ENCODE measurements at regions not wholly inside any gene's neighbourhood (a gene's known extent, or its start where the extent isn't known, plus 50 kb on each side); places are given as distances from the start of the nearest gene placed in this dataset.

DNA sequence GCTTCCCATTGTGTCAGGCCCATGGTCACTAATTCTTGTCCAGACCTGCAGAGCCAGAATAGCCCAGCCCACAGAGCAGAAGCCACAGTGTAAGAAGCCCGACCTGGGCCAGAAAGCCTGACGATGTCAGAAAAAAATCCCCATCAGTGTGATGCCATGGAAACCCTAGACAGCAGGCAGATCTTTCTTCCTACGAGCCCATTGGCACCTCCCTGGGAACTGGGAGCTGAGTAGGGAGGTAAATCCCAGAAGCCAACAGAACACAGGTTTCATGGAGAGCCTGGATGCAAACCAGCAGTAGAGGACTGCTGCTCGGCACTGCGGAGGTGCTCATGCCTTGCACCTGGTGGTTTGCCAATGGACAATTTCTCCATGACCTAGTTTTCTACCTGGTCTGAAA is 82.2 kb upstream of the SLC22A16 start:
- Mint-ChIP-seq H3K9me3 (no peaks in the 10 kb centered on the region), H3K27ac (no peak overlapping the region), H3K4me1 (peaks cover 37% of the 10 kb centered on the region), H3K27me3 (no peaks in the 10 kb centered on the region), H3K36me3 (ENCODE audit: low read depth) (no peaks in the 10 kb centered on the region), H3K4me3 (no peak overlapping the region)
- DNase-seq: no peak
- CTCF ChIA-PET: interaction anchor here (1.3 kb wide), 1 partner anchor 30 kb away, joined by 3 read pairs; no protein-coding TSS in a partner anchor
- POLR2A ChIA-PET: interaction anchor here (1.2 kb wide), 1 partner anchor 14 kb away, joined by 3 read pairs; no protein-coding TSS in a partner anchor

DNA sequence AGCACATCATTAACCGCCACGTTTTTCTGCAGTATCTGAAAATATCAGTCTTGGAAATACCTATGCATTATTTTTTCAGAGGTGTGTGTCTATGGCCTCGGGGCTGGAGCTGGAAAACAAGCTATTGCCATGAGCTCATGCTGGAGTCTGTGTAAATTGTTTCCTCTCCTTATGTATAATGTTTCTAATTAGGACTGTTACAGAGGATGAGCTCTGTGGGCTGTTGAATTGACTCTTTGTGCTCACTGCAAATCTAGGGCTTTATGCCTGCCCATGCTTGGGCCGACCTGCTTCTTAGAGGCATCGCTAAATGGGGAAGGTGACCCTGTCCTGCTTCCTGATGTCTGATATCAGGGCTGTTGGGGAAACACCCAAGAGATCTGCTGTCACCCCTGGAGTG is 80.8 kb upstream of the SLC22A16 start:
- Mint-ChIP-seq H3K4me3 (no peak overlapping the region), H3K4me1 (peaks cover 36% of the 10 kb centered on the region), H3K9me3 (no peaks in the 10 kb centered on the region), H3K27me3 (no peaks in the 10 kb centered on the region), H3K27ac (no peak overlapping the region), H3K36me3 (ENCODE audit: low read depth) (no peaks in the 10 kb centered on the region)
- no peak for DNase-seq
- ChIA-PET CTCF (no interaction called here), POLR2A (no interaction called here)

DNA sequence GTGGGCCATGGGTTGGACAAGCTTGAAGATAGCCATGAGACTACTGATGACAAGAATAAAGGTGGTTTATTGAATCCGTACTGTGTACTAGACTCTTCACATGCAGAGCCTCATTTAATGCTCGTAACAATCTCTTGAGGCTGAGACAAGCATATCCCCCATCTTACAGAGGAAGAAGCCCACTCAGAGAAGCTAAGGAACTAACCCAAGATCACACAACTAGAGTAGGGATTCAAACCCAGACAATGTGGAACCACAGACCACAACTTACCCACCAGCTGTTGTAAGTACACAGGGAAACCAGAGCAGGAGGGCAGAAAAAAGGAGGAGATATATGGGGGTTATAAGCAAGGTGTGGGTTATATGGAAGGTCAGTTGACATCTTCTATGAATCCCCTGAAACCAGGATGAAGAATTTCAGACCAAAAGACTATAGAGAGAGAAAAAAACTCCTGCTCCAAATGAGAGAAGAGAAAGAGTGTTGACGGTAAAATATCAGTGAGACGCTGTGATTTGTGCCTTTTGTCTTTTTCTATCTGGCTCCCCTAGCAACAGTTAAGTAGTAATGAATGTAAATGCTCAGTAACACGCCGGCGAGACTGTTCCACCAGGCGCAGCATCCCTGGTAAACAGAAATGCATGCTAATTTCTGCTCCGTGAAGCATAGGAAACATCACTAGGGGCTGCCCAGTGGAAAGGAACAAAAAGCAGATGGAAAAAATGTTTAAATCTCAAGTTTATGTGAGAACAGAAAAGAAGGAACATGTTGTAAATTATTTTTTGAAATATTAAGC is 80.1 kb upstream of the SLC22A16 start:
- Mint-ChIP-seq H3K27me3 (peaks cover under 1% of the 10 kb centered on the region), H3K27ac (no peak overlapping the region), H3K36me3 (ENCODE audit: low read depth) (no peaks in the 10 kb centered on the region), H3K4me1 (peaks cover 29% of the 10 kb centered on the region), H3K4me3 (no peak overlapping the region), H3K9me3 (peaks cover 3% of the 10 kb centered on the region)
- POLR2A ChIA-PET: no interaction called here
- CTCF ChIA-PET: no interaction called here
- no peak for DNase-seq

DNA sequence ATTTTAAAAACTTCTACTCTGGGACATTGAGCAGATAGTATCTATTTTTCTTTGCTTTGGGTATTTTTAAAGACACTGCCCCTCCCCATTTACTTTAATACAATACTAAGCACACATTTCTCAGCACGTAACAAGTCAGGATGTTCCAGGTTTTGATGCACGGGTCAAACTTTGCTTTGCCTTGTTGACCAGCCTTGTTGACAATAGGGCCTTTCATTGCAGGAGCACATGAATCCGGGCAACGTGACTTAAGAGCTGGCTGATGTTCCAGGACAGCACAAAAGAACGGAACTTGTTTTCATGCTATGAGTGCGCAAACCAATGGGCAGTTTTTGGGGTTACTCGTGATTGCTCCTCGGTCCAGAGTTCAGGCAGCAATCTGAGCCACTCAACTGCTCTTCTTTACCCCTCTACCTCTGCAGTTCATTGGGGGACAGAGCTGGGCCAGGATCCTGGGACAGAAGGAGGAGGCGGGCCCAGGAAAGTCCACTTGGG is 78.6 kb upstream of the SLC22A16 start:
- H3K4me3 Mint-ChIP-seq: no peak overlapping the region
- H3K27ac Mint-ChIP-seq: no peak overlapping the region
- ChIA-PET POLR2A (no interaction called here), CTCF (no interaction called here)
- no peaks in the 10 kb centered on the region for H3K36me3 Mint-ChIP-seq (ENCODE audit: low read depth)
- peaks cover 8% of the 10 kb centered on the region for H3K27me3 Mint-ChIP-seq
- peaks cover 8% of the 10 kb centered on the region for H3K9me3 Mint-ChIP-seq
- peaks cover 14% of the 10 kb centered on the region for H3K4me1 Mint-ChIP-seq
- DNase-seq: no peak

DNA sequence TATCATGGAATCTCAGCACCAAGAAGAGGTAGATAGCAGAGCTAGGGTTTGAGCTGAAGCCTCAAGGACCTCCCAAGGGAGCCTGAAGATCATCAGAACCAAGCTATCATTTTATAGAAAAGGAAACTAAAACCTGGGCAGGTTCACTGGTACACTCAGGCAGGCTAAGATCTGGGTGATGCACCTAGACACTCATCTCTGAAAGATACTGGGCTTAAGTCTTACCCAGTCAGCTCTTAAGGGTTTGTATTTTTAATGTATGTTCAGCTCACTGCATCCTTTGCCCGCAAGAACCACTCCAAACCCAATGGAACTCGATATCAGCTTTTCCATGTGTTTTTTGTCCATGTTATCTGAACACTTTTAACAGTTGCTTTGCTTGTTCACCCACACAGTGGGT is 78.0 kb upstream of the SLC22A16 start:
- CTCF ChIA-PET: no interaction called here
- H3K4me3 Mint-ChIP-seq: no peak overlapping the region
- peaks cover 9% of the 10 kb centered on the region for H3K4me1 Mint-ChIP-seq
- DNase-seq: no peak
- POLR2A ChIA-PET: no interaction called here
- no peaks in the 10 kb centered on the region for H3K36me3 Mint-ChIP-seq (ENCODE audit: low read depth)
- H3K9me3 Mint-ChIP-seq: peaks cover 8% of the 10 kb centered on the region
- H3K27me3 Mint-ChIP-seq: peaks cover 8% of the 10 kb centered on the region
- H3K27ac Mint-ChIP-seq: no peak overlapping the region

DNA sequence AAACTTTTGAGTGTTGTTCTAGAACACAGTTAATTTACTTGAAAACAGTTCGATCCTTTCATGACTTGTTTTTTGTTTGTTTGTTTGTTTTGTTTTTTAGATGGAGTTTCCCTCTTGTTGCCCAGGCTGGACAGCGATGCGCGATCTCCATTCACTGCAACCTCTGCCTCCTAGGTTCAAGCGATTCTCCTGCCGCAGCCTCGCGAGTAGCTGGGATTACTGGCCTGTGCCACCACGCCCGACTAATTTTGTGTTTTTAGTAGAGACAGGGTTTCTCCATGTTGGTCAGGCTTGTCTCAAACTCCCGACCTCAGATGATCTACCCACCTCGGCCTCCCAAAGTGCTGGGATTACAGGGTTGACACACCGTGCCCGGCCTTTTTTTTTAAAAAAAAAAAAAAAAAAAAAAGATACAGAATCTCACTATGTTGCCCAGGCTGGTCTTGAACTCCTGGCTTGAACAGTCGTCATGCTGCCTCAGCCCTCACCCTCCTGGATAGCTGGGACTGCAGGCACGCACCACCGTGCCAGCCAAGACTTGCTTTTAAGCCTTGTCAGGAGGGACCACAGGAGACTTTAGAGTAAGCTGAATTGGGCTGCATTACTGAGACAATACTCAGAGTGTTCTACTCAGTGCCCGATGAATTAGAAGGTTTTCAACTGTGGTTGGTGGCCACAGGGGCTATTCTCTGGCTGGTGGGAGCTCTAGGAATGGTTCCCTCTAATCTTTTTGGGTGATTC is 76.7 kb upstream of the SLC22A16 start:
- Mint-ChIP-seq H3K9me3 (peaks cover 8% of the 10 kb centered on the region), H3K4me3 (no peak overlapping the region), H3K27ac (no peak overlapping the region), H3K27me3 (peaks cover 8% of the 10 kb centered on the region), H3K36me3 (ENCODE audit: low read depth) (no peaks in the 10 kb centered on the region), H3K4me1 (no peaks in the 10 kb centered on the region)
- no peak for DNase-seq
- ChIA-PET CTCF (no interaction called here), POLR2A (no interaction called here)

DNA sequence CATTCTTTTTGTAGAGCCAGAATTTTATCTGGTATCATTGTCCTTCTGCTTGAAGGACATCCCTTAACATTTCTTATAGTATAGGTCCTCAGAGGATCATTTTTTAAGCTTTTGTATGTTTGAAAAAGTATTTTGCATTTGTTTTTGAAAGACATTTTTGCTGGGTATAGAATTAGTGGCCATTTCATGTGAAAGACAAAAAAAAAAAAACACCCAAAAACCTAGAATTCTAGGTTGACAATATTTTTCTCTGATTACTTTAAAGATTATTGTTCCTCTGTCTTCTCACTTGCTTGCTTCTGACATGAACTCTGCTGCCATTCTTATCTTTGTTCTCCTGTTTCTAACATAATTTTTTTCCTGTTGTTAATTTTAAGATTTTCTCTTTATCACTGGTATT is 75.7 kb upstream of the SLC22A16 start:
- CTCF ChIA-PET: interaction anchor here (1.3 kb wide), 1 partner anchor 9 kb away, joined by 8 read pairs; no protein-coding TSS in a partner anchor
- no peak for DNase-seq
- POLR2A ChIA-PET: no interaction called here

DNA sequence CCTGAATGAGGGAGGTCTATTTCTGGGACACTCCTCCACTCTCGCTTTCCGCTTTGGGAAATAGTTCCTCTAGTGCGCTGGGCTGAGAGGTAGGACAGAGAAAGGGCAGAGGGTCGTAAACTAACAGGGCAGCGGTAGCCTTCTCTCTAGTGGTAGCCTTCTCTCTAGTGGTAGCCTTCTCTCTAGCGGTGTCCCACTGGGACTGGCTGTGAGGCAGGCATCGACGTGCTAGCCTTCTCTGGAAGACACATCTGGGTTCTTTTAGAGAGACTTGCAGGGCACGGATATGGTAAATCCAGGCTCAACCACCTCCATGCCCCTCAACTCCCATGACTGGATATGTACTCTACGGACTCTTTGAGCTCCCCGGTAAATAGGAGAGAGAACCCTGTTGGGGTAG is 74.7 kb upstream of the SLC22A16 start:
- Mint-ChIP-seq H3K4me3 (no peak overlapping the region), H3K4me1 (peaks cover 4% of the 10 kb centered on the region), H3K27ac (no peak overlapping the region), H3K27me3 (peaks cover 10% of the 10 kb centered on the region), H3K36me3 (ENCODE audit: low read depth) (no peaks in the 10 kb centered on the region), H3K9me3 (peaks cover 10% of the 10 kb centered on the region)
- ChIA-PET POLR2A (interaction anchor here (1.0 kb wide), 1 partner anchor 9 kb away, joined by 4 read pairs; no protein-coding TSS in a partner anchor), CTCF (interaction anchor here (1.3 kb wide), 1 partner anchor 10 kb away, joined by 8 read pairs; no protein-coding TSS in a partner anchor)
- DNase-seq: no peak

More for the DNA sequence above, 75.7 kb upstream of the SLC22A16 start:
- H3K4me1 Mint-ChIP-seq: no peaks in the 10 kb centered on the region
- no peaks in the 10 kb centered on the region for H3K36me3 Mint-ChIP-seq (ENCODE audit: low read depth)
- no peak overlapping the region for H3K4me3 Mint-ChIP-seq
- no peak overlapping the region for H3K27ac Mint-ChIP-seq
- H3K9me3 Mint-ChIP-seq: peaks cover 8% of the 10 kb centered on the region
- peaks cover 10% of the 10 kb centered on the region for H3K27me3 Mint-ChIP-seq

DNA sequence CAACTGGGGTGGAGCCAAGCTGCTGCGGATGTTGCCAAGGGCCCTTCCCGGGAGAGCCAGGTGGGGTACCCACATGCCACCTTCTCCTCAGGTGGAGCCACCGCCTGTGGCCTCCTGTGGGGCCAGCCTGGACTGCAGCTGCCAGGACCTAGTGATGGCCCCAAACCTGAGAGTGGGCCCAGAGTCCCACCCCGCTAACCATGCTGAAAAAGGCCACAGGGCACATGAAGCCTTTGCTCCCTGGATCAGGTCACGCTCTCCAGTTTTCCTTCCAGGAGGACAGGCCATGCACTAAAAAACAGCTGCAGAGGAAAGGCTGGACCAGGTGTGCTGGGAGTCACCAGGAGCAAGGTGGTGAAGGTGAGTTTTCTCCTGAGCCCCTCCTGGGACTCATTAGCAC is 73.9 kb upstream of the SLC22A16 start:
- no peak overlapping the region for H3K27ac Mint-ChIP-seq
- peaks cover 10% of the 10 kb centered on the region for H3K9me3 Mint-ChIP-seq
- H3K36me3 Mint-ChIP-seq (ENCODE audit: low read depth): no peaks in the 10 kb centered on the region
- ChIA-PET POLR2A (no interaction called here), CTCF (no interaction called here)
- H3K27me3 Mint-ChIP-seq: peaks cover 10% of the 10 kb centered on the region
- no peak for DNase-seq
- H3K4me3 Mint-ChIP-seq: no peak overlapping the region
- H3K4me1 Mint-ChIP-seq: peaks cover 9% of the 10 kb centered on the region

DNA sequence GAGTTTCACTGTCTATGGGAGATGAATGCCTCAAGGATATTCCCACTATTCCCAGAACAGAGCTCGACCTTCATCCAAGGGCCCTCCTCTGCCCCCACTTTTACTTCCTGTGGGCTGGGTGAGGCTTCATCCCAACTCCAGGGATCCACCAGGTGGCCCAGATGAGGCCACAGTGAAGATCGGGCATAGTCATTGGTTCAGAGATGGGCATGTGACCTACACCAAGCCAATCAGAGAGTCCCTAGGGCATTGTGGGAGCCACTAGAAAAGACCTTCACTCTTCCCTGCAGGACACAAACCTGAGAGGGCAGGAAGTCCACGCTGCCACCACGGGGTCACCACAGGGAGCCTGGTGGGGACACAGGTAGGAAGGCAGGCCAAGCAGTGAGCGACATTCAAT is 72.9 kb upstream of the SLC22A16 start:
- H3K4me3 Mint-ChIP-seq: no peak overlapping the region
- ChIA-PET CTCF (no interaction called here), POLR2A (no interaction called here)
- H3K36me3 Mint-ChIP-seq (ENCODE audit: low read depth): no peaks in the 10 kb centered on the region
- peaks cover 13% of the 10 kb centered on the region for H3K9me3 Mint-ChIP-seq
- no peak for DNase-seq
- peaks cover 10% of the 10 kb centered on the region for H3K27me3 Mint-ChIP-seq
- no peak overlapping the region for H3K27ac Mint-ChIP-seq
- H3K4me1 Mint-ChIP-seq: peaks cover 20% of the 10 kb centered on the region

DNA sequence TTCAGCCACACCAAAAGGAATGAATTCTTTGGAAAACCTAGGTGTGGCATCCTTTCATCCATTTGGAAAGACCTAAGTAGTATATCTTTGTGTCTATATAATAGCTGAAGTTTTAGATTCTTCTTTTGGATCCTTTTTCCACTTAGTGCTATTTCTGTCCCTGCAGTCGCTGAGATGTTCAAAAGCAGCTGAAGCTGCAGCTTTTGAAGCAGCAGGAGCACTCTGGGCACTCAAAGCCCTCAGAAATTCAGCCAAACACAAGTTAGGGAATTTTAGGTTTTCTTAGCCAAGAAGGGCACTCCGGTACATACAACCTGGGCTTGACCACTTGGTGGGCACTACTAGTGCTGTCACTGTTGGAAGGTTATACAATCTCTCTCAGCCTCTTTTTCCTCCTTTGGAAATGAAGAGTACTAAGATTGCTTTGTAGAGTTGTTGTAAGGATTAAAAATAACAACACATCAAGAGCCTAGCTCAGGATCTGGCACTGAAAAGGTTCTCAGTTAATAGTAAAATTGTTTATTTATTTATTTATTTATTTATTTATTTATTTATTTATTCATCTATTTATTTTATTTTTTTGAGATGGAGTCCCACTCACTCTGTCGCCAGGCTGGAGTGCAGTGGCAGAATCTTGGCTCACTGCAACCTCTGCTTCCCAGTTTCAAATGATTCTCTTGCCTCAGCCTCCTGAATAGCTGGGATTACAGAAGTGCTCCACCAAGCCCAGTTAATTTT is 71.9 kb upstream of the SLC22A16 start:
- H3K27ac Mint-ChIP-seq: no peak overlapping the region
- peaks cover 26% of the 10 kb centered on the region for H3K4me1 Mint-ChIP-seq
- CTCF ChIA-PET: no interaction called here

DNA sequence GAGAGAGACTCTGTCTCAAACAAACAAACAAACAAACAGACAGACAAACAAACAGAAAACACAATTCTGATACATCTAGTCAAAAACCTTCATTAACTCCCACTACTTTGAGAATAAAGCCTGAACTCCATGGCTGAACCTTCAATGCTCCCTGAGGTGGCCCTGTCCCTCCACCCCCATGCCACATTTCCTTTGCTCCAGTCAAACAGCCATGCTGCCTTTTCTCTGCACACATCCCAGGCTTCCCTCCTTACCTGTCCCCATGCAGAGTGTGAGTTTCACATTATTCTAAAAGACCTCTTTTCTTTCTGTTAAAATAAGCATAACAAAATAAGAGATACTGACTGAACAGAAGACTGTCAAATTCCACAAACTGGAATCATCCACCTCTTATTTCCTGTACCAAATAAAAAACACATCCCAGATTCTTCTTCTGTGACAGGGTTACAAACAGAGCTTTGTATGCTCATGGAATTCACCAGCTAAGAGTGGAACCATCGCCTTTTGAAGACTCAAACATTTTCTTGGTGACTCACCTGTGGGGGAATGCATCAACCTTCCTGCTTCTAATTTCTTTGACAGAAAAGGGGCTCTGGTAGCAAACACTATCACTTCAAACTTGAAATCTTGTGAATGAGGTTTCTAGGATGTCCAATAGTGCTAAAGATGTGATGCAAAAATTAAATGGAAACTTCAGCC is 71.0 kb upstream of the SLC22A16 start:
- Mint-ChIP-seq H3K27ac (no peak overlapping the region), H3K4me3 (no peak overlapping the region), H3K9me3 (peaks cover 13% of the 10 kb centered on the region), H3K4me1 (peaks cover 26% of the 10 kb centered on the region), H3K27me3 (peaks cover 10% of the 10 kb centered on the region), H3K36me3 (ENCODE audit: low read depth) (no peaks in the 10 kb centered on the region)
- DNase-seq: no peak
- CTCF ChIA-PET: no interaction called here
- POLR2A ChIA-PET: no interaction called here

More for the DNA sequence above, 71.9 kb upstream of the SLC22A16 start:
- Mint-ChIP-seq H3K27me3 (peaks cover 10% of the 10 kb centered on the region), H3K4me3 (no peak overlapping the region), H3K9me3 (peaks cover 13% of the 10 kb centered on the region), H3K36me3 (ENCODE audit: low read depth) (no peaks in the 10 kb centered on the region)
- POLR2A ChIA-PET: no interaction called here
- no peak for DNase-seq

All from activated CD4-positive, alpha-beta memory T cell treated with anti-CD3 and anti-CD28 coated beads, Interleukin-2, amount 10 ng/mL, durations not matched to agents 7 days and 5 days (primary cell).